Activated CD4-positive, alpha-beta memory T cell treated with anti-CD3 and anti-CD28 coated beads for 36 hours (primary cell): ENCODE measurements at regions not wholly inside any gene's neighbourhood (a gene's known extent, or its start where the extent isn't known, plus 50 kb on each side); places are given as distances from the start of the nearest gene placed in this dataset.

Experiments
- CTCF ChIA-PET: fragments of 350-600 bp; sonication (Branson Sonifier 250); formaldehyde crosslinking; loops from one replicate; lab custom pipeline; 2021; ENCODE audit warnings: antibody characterized with exemption, inconsistent platforms; lab: Charles Lee
- POLR2A ChIA-PET: fragments of 350-600 bp; sonication (Branson Sonifier 250); formaldehyde crosslinking; loops from one replicate; lab custom pipeline; 2021; ENCODE audit warnings: antibody characterized with exemption; lab: Charles Lee
- DNase-seq: peaks from one replicate; pipeline ENCODE4 v3.0.0-alpha.2; 2020
- H3K27ac Mint-ChIP-seq: one replicate; pipeline ENCODE4 v1.8.0; 2021; ENCODE audit warnings: mixed read lengths
- H3K27me3 Mint-ChIP-seq: one replicate; pipeline ENCODE4 v1.8.0; 2021; ENCODE audit warnings: mixed read lengths
- H3K36me3 Mint-ChIP-seq: one replicate; pipeline ENCODE4 v1.8.0; 2021; ENCODE audit warnings: mixed read lengths
- H3K4me1 Mint-ChIP-seq: one replicate; pipeline ENCODE4 v1.8.0; 2021; ENCODE audit warnings: low read depth, mixed read lengths
- H3K4me3 Mint-ChIP-seq: one replicate; pipeline ENCODE4 v1.8.0; 2021; ENCODE audit warnings: mild to moderate bottlenecking, mixed read lengths
- H3K9me3 Mint-ChIP-seq: one replicate; pipeline ENCODE4 v1.8.0; 2021; ENCODE audit warnings: mixed read lengths
- intact Hi-C: fragments of 100-400 bp; cut with micrococcal nuclease; formaldehyde crosslinking; loops from one replicate; pipeline ENCODE4 v1.15.1; 2023

- ChIA-PET CTCF (no interaction called here), POLR2A (no interaction called here)
- Mint-ChIP-seq H3K4me1 (no peaks in the 10 kb centered on the region), H3K4me3 (no peak overlapping the region), H3K9me3 (peaks cover 20% of the 10 kb centered on the region), H3K27me3 (no peaks in the 10 kb centered on the region), H3K27ac (no peak overlapping the region), H3K36me3 (no peaks in the 10 kb centered on the region)
- DNase-seq = no peak
- intact Hi-C loops = no loop called here
Observed at GRCh38 chr3:162992741-162993140, 1496.1 kb downstream of the OTOL1 start.

- peaks cover 20% of the 10 kb centered on the region for H3K9me3 Mint-ChIP-seq
- POLR2A ChIA-PET = no interaction called here
- intact Hi-C loops = no loop called here
- no peak for DNase-seq
- H3K36me3 Mint-ChIP-seq = no peaks in the 10 kb centered on the region
- no peak overlapping the region for H3K4me3 Mint-ChIP-seq
- CTCF ChIA-PET = no interaction called here
- no peak overlapping the region for H3K27ac Mint-ChIP-seq
- H3K27me3 Mint-ChIP-seq = no peaks in the 10 kb centered on the region
- no peaks in the 10 kb centered on the region for H3K4me1 Mint-ChIP-seq
Observed at GRCh38 chr3:162994165-162994564, 1497.6 kb downstream of the OTOL1 start.

GRCh38 chr3:162996368-162996767, 1499.8 kb downstream of the OTOL1 start:
- CTCF ChIA-PET = no interaction called here
- no peaks in the 10 kb centered on the region for H3K4me1 Mint-ChIP-seq

GRCh38 chr3:162998205-162998604, 1501.6 kb downstream of the OTOL1 start:
- Mint-ChIP-seq H3K36me3 (no peaks in the 10 kb centered on the region), H3K27ac (no peak overlapping the region), H3K27me3 (no peaks in the 10 kb centered on the region), H3K4me1 (no peaks in the 10 kb centered on the region), H3K9me3 (peaks cover 16% of the 10 kb centered on the region), H3K4me3 (no peak overlapping the region)
- ChIA-PET CTCF (interaction anchor here (1.3 kb wide), 1 partner anchor 11 kb away, joined by 3 read pairs; no protein-coding TSS in a partner anchor), POLR2A (no interaction called here)
- no peak for DNase-seq
- intact Hi-C loops = loop anchor here (1.0 kb wide), 1 partner anchor 9 kb away; no protein-coding TSS in a partner anchor

More at GRCh38 chr3:162996368-162996767, 1499.8 kb downstream of the OTOL1 start:
- Mint-ChIP-seq H3K4me3 (no peak overlapping the region), H3K36me3 (no peaks in the 10 kb centered on the region), H3K9me3 (peaks cover 18% of the 10 kb centered on the region), H3K27ac (no peak overlapping the region), H3K27me3 (no peaks in the 10 kb centered on the region)
- intact Hi-C loops = no loop called here
- no peak for DNase-seq
- POLR2A ChIA-PET = no interaction called here

GRCh38 chr3:163011596-163011995, 1515.0 kb downstream of the OTOL1 start:
- ChIA-PET CTCF (interaction anchor here (0.6 kb wide), 1 partner anchor 25 kb away, joined by 4 read pairs; no protein-coding TSS in a partner anchor), POLR2A (no interaction called here)
- Mint-ChIP-seq H3K4me1 (no peaks in the 10 kb centered on the region), H3K4me3 (no peak overlapping the region), H3K36me3 (no peaks in the 10 kb centered on the region), H3K27ac (no peak overlapping the region), H3K9me3 (peaks cover 10% of the 10 kb centered on the region), H3K27me3 (no peaks in the 10 kb centered on the region)
- DNase-seq = no peak
- intact Hi-C loops = no loop called here

GRCh38 chr3:163016251-163016650, 1519.6 kb downstream of the OTOL1 start:
- Mint-ChIP-seq H3K27me3 (no peaks in the 10 kb centered on the region), H3K9me3 (peaks cover 10% of the 10 kb centered on the region), H3K36me3 (no peaks in the 10 kb centered on the region), H3K4me3 (no peak overlapping the region), H3K4me1 (no peaks in the 10 kb centered on the region), H3K27ac (no peak overlapping the region)
- DNase-seq = no peak
- POLR2A ChIA-PET = no interaction called here
- CTCF ChIA-PET = no interaction called here
- intact Hi-C loops = no loop called here

- no peak for DNase-seq
- POLR2A ChIA-PET = no interaction called here
- CTCF ChIA-PET = no interaction called here
- intact Hi-C loops = no loop called here
- H3K27me3 Mint-ChIP-seq = no peaks in the 10 kb centered on the region
- H3K9me3 Mint-ChIP-seq = peaks cover 10% of the 10 kb centered on the region
- H3K27ac Mint-ChIP-seq = no peak overlapping the region
- H3K4me1 Mint-ChIP-seq = no peaks in the 10 kb centered on the region
- no peaks in the 10 kb centered on the region for H3K36me3 Mint-ChIP-seq
- no peak overlapping the region for H3K4me3 Mint-ChIP-seq
Observed at GRCh38 chr3:163018067-163018466, 1521.5 kb downstream of the OTOL1 start.

- Mint-ChIP-seq H3K4me3 (no peak overlapping the region), H3K9me3 (peaks cover 10% of the 10 kb centered on the region), H3K4me1 (no peaks in the 10 kb centered on the region), H3K27me3 (no peaks in the 10 kb centered on the region), H3K36me3 (no peaks in the 10 kb centered on the region), H3K27ac (no peak overlapping the region)
- ChIA-PET POLR2A (no interaction called here), CTCF (no interaction called here)
- intact Hi-C loops = no loop called here
- no peak for DNase-seq
Observed at GRCh38 chr3:163018664-163019063, 1522.1 kb downstream of the OTOL1 start.

- Mint-ChIP-seq H3K27me3 (no peaks in the 10 kb centered on the region), H3K36me3 (no peaks in the 10 kb centered on the region), H3K4me3 (no peak overlapping the region), H3K27ac (no peak overlapping the region), H3K9me3 (peaks cover 10% of the 10 kb centered on the region), H3K4me1 (no peaks in the 10 kb centered on the region)
- CTCF ChIA-PET = no interaction called here
- no peak for DNase-seq
- POLR2A ChIA-PET = no interaction called here
- intact Hi-C loops = no loop called here
Observed at GRCh38 chr3:163019260-163019659, 1522.7 kb downstream of the OTOL1 start.

GRCh38 chr3:163033652-163034051, 1537.0 kb downstream of the OTOL1 start:
- intact Hi-C loops = no loop called here
- Mint-ChIP-seq H3K9me3 (peaks cover 11% of the 10 kb centered on the region), H3K27me3 (no peaks in the 10 kb centered on the region), H3K4me3 (no peak overlapping the region), H3K36me3 (no peaks in the 10 kb centered on the region), H3K4me1 (no peaks in the 10 kb centered on the region), H3K27ac (no peak overlapping the region)
- ChIA-PET POLR2A (no interaction called here), CTCF (no interaction called here)
- DNase-seq = no peak

- intact Hi-C loops = no loop called here
- H3K36me3 Mint-ChIP-seq = no peaks in the 10 kb centered on the region
- H3K27me3 Mint-ChIP-seq = no peaks in the 10 kb centered on the region
- H3K4me3 Mint-ChIP-seq = no peak overlapping the region
- peaks cover 23% of the 10 kb centered on the region for H3K9me3 Mint-ChIP-seq
- ChIA-PET POLR2A (no interaction called here), CTCF (no interaction called here)
- H3K27ac Mint-ChIP-seq = no peak overlapping the region
- no peaks in the 10 kb centered on the region for H3K4me1 Mint-ChIP-seq
- DNase-seq = no peak
Observed at GRCh38 chr3:163039636-163040035, 1543.0 kb downstream of the OTOL1 start.

GRCh38 chr3:163043074-163043473, 1546.5 kb downstream of the OTOL1 start:
- H3K36me3 Mint-ChIP-seq = no peaks in the 10 kb centered on the region
- DNase-seq = no peak
- CTCF ChIA-PET = no interaction called here
- no peaks in the 10 kb centered on the region for H3K27me3 Mint-ChIP-seq
- POLR2A ChIA-PET = no interaction called here
- H3K4me3 Mint-ChIP-seq = no peak overlapping the region
- no peaks in the 10 kb centered on the region for H3K4me1 Mint-ChIP-seq
- intact Hi-C loops = no loop called here
- peaks cover 21% of the 10 kb centered on the region for H3K9me3 Mint-ChIP-seq
- no peak overlapping the region for H3K27ac Mint-ChIP-seq

GRCh38 chr3:163045945-163046344, 1549.3 kb downstream of the OTOL1 start:
- no peak for DNase-seq
- POLR2A ChIA-PET = no interaction called here
- Mint-ChIP-seq H3K9me3 (peaks cover 21% of the 10 kb centered on the region), H3K4me1 (no peaks in the 10 kb centered on the region), H3K4me3 (no peak overlapping the region), H3K27me3 (no peaks in the 10 kb centered on the region), H3K36me3 (no peaks in the 10 kb centered on the region), H3K27ac (no peak overlapping the region)
- intact Hi-C loops = no loop called here
- CTCF ChIA-PET = no interaction called here
